K562 (cell line): ENCODE measurements at regions not wholly inside any gene's neighbourhood (a gene's known extent, or its start where the extent isn't known, plus 50 kb on each side); places are given as distances from the start of the nearest gene placed in this dataset.

Source experiments
- CTCF ChIP-seq, 3 experiments: IDR thresholded peaks in 2 of 3; conservative IDR thresholded peaks in 1 of 3; 2 replicates each; pipeline ENCODE4 v1.5.1; 2011 to 2012; ENCODE audit warnings: low read length in 3 of 3, mild to moderate bottlenecking in 3 of 3, control low read depth in 2 of 3, improper control_type of control experiment in 1 of 3, inconsistent platforms in 1 of 3, low read depth in 1 of 3, mixed read lengths in 1 of 3, moderate library complexity in 1 of 3; ENCODE audit not compliant: insufficient read depth in 2 of 3
- ETV5 ChIP-seq: sonication (generic); formaldehyde crosslinking; IDR thresholded peaks from 2 replicates; pipeline ENCODE4 v1.4.0; 2020; ENCODE audit warnings: low read depth, mild to moderate bottlenecking, missing genetic modification reagents
- GTF2F1 ChIP-seq: IDR thresholded peaks from 2 replicates; pipeline ENCODE4 v1.6.1; 2011; ENCODE audit warnings: low read depth, low read length, improper control_type of control experiment

GRCh38 chr11:128328955-128329551 is 258.3 kb downstream of the ETS1 start:
- TF ChIP-seq CTCF (IDR thresholded peaks at IDR 0.05 in 2 of 3, conservative IDR thresholded peaks at IDR 0.05 in 1 of 3; ENCODE audit: insufficient read depth in 2 of 3, low read depth in 1 of 3, low read length in 3 of 3) (no peak), ETV5 (CRISPR knock-in tag) (no peak), GTF2F1 (no peak)
